ENCODE measurements at regions not wholly inside any gene's neighbourhood (a gene's known extent, or its start where the extent isn't known, plus 50 kb on each side); places are given as distances from the start of the nearest gene placed in this dataset.

DNA sequence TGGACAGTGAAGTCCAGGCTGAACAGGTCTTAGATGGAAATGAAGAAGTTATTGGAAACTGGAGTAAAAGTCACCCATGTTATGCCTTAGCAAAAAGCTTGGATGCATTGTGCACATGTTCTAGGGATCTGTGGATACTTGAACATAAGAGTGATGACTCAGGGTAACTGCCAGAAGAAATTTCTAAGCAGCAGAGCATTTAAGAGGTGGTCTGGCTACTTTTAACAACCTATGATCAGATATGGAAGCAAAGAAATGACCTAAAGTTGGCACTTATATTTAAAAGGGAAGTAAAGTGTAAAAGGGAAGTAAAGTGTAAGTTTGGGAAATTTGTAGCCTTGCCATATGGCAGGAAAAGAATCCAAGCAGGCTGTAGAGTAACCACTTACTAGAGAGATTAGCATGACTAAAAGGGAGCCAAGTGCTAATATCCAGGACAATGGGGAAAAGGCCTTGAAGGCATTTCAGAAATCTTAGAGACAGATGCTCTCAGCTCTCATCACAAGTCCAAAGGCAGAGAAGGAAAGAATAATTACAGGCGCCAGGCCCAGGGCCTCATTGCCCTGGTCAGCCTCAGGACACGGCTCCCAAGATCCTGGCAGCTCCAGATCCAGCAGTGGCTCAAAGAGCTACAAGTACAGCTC is 73.9 kb upstream of the KCNH8 start:
- TF ChIP-seq, protein P1, sequence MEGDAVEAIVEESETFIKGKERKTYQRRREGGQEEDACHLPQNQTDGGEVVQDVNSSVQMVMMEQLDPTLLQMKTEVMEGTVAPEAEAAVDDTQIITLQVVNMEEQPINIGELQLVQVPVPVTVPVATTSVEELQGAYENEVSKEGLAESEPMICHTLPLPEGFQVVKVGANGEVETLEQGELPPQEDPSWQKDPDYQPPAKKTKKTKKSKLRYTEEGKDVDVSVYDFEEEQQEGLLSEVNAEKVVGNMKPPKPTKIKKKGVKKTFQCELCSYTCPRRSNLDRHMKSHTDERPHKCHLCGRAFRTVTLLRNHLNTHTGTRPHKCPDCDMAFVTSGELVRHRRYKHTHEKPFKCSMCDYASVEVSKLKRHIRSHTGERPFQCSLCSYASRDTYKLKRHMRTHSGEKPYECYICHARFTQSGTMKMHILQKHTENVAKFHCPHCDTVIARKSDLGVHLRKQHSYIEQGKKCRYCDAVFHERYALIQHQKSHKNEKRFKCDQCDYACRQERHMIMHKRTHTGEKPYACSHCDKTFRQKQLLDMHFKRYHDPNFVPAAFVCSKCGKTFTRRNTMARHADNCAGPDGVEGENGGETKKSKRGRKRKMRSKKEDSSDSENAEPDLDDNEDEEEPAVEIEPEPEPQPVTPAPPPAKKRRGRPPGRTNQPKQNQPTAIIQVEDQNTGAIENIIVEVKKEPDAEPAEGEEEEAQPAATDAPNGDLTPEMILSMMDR (IDR thresholded peaks at IDR 0.05), result no peak
- TF ChIP-seq EP300 (IDR thresholded peaks at IDR 0.05) (no peak), POLR2A (IDR thresholded peaks at IDR 0.05) (no peak), POLR2AphosphoS5 (IDR thresholded peaks at IDR 0.05) (no peak)

Measured in sigmoid colon (tissue), 4 donors.